GM23338 (cell line): ENCODE measurements at regions not wholly inside any gene's neighbourhood (a gene's known extent, or its start where the extent isn't known, plus 50 kb on each side); places are given as distances from the start of the nearest gene placed in this dataset.

Experiments
- ATAC-seq: fragments of 200-7000 bp; cut with Tn5 transposase; 3 replicates; pipeline ENCODE4 v1.9.1; 2020
- DNase-seq: peaks from one replicate; pipeline ENCODE4 v3.0.0-alpha.2; 2015; ENCODE audit warnings: low spot score
- H2AFZ ChIP-seq: fragments of 200-600 bp; sonication (generic); 2 replicates; pipeline ENCODE4 v1.8.0; 2016; ENCODE audit warnings: antibody characterized with exemption, mild to moderate bottlenecking, moderate library complexity
- H3F3A ChIP-seq: fragments of 200-600 bp; sonication (generic); replicated peaks from 2 replicates; pipeline ENCODE4 v1.8.0; 2017; ENCODE audit warnings: antibody characterized with exemption, mixed run types, low read depth
- H3K27ac ChIP-seq: fragments of 200-600 bp; sonication (generic); 2 replicates; pipeline ENCODE4 v1.6.1; 2016; ENCODE audit warnings: low read depth
- H3K27me3 ChIP-seq: fragments of 200-600 bp; sonication (generic); 2 replicates; pipeline ENCODE4 v1.8.0; 2016; ENCODE audit warnings: mild to moderate bottlenecking, mixed run types, moderate library complexity; ENCODE audit not compliant: insufficient read depth
- H3K36me3 ChIP-seq: fragments of 200-600 bp; sonication (generic); 2 replicates; pipeline ENCODE4 v1.8.0; 2016; ENCODE audit warnings: mild to moderate bottlenecking; ENCODE audit not compliant: insufficient read depth
- H3K4me1 ChIP-seq: fragments of 200-600 bp; sonication (generic); 2 replicates; pipeline ENCODE4 v1.8.0; 2016; ENCODE audit warnings: mild to moderate bottlenecking, moderate library complexity; ENCODE audit not compliant: insufficient read depth
- H3K4me2 ChIP-seq: fragments of 200-600 bp; sonication (generic); 2 replicates; pipeline ENCODE4 v1.7.1; 2017; ENCODE audit warnings: mixed run types
- H3K4me3 ChIP-seq: fragments of 200-600 bp; sonication (generic); 2 replicates; pipeline ENCODE4 v1.6.1; 2016; ENCODE audit warnings: mixed run types
- H3K79me2 ChIP-seq: fragments of 200-600 bp; sonication (generic); replicated peaks from 2 replicates; pipeline ENCODE4 v1.8.0; 2017; ENCODE audit warnings: mild to moderate bottlenecking; ENCODE audit not compliant: insufficient read depth
- H3K9me2 ChIP-seq: fragments of 200-600 bp; sonication (generic); 2 replicates; pipeline ENCODE4 v1.8.0; 2017; ENCODE audit not compliant: insufficient read depth
- H4K20me1 ChIP-seq: fragments of 200-600 bp; sonication (generic); replicated peaks from 2 replicates; pipeline ENCODE4 v1.8.0; 2017; ENCODE audit warnings: mild to moderate bottlenecking; ENCODE audit not compliant: insufficient read depth
- H3K27ac Mint-ChIP-seq: 2 replicates; pipeline ENCODE4 v1.8.0; 2020; ENCODE audit warnings: inconsistent platforms, mild to moderate bottlenecking, moderate library complexity, mixed read lengths
- H3K27me3 Mint-ChIP-seq: 3 replicates; pipeline ENCODE4 v1.8.0; 2022; ENCODE audit warnings: low read depth, mild to moderate bottlenecking, moderate library complexity, mixed read lengths, inconsistent platforms; ENCODE audit not compliant: insufficient read depth, poor library complexity
- H3K36me3 Mint-ChIP-seq: 3 replicates; pipeline ENCODE4 v1.8.0; 2021; ENCODE audit warnings: low read depth, mild to moderate bottlenecking, inconsistent platforms, moderate library complexity, mixed read lengths
- H3K4me1 Mint-ChIP-seq: 3 replicates; pipeline ENCODE4 v1.8.0; 2020; ENCODE audit warnings: mild to moderate bottlenecking, inconsistent platforms, mixed read lengths
- H3K4me3 Mint-ChIP-seq: 3 replicates; pipeline ENCODE4 v1.8.0; 2021; ENCODE audit warnings: moderate library complexity, mild to moderate bottlenecking, inconsistent platforms, mixed read lengths
- H3K9me3 Mint-ChIP-seq: 3 replicates; pipeline ENCODE4 v1.8.0; 2020; ENCODE audit warnings: moderate library complexity, mild to moderate bottlenecking, inconsistent platforms, mixed read lengths
- ETS1 ChIP-seq: IDR thresholded peaks from 2 replicates; pipeline ENCODE4 v1.6.1; 2016; ENCODE audit warnings: antibody characterized with exemption
- EZH2phosphoT487 ChIP-seq: fragments of 200-600 bp; sonication (generic); IDR thresholded peaks from one replicate; pipeline ENCODE4 v1.8.1; 2018; ENCODE audit warnings: antibody characterized with exemption; ENCODE audit not compliant: unreplicated experiment
- NANOG ChIP-seq: IDR thresholded peaks from 2 replicates; pipeline ENCODE4 v1.6.1; 2016; ENCODE audit warnings: antibody characterized with exemption, borderline replicate concordance
- STAT1 ChIP-seq: IDR thresholded peaks from one replicate; pipeline ENCODE4 v1.6.1; 2016; ENCODE audit warnings: antibody characterized with exemption; ENCODE audit not compliant: unreplicated experiment
- ZNF331 ChIP-seq: fragments of 250-450 bp; sonication (Bioruptor Pico); IDR thresholded peaks from 2 replicates; pipeline ENCODE4 v1.5.0; 2020; ENCODE audit warnings: low read depth, mild to moderate bottlenecking, moderate library complexity
- ZNF462 ChIP-seq: fragments of 250-450 bp; sonication (Bioruptor Pico); IDR thresholded peaks from 2 replicates; pipeline ENCODE4 v1.5.0; 2020; ENCODE audit warnings: mild to moderate bottlenecking, moderate library complexity

DNA sequence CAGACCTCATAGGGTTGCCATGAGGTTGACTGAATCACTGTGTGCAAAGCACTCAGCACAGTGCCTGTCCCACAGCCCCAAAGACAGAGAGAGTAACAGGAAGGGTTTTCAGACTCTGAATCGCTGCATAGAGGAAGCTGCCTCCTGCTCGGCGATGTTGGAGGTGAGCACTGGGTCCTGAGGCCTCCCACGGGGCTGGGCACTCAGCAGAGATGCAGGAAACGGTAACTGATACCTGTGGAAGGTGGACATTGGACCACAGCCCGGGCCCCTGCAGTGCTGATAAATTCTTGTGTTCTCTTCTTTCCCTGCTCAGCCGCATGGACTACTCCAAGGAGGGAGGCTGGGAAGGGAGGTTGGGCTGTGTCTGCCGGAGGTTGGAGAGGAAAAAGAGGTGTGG is 389.7 kb downstream of the PTPRU start (continued):
- TF ChIP-seq ZNF462 (CRISPR knock-in tag) (no peak), EZH2phosphoT487 (no peak)

GRCh38 chr1:29625084-29625420 is 388.7 kb downstream of the PTPRU start:
- Histone ChIP-seq H2AFZ (no peak overlapping the region), H3K36me3 (no peaks in the 10 kb centered on the region), H3K4me2 (no peak overlapping the region), H3K4me3 (no peak overlapping the region), H4K20me1 (no peaks in the 10 kb centered on the region), H3F3A (no peaks in the 10 kb centered on the region), H3K4me1 (no peaks in the 10 kb centered on the region), H3K27ac (no peak overlapping the region), H3K9me2 (peaks cover 4% of the 10 kb centered on the region; the same call in 1 of the 2 replicates), H3K79me2 (no peaks in the 10 kb centered on the region), H3K27me3 (no peaks in the 10 kb centered on the region)
- peaks cover 6% of the 10 kb centered on the region for H3K27me3 Mint-ChIP-seq
- no peak overlapping the region for H3K27ac Mint-ChIP-seq
- H3K4me1 Mint-ChIP-seq = no peaks in the 10 kb centered on the region
- H3K9me3 Mint-ChIP-seq = no peaks in the 10 kb centered on the region; the same call in 2 of the 3 replicates
- no peak for ATAC-seq
- no peak for DNase-seq
- H3K4me3 Mint-ChIP-seq = no peak overlapping the region
- H3K36me3 Mint-ChIP-seq = no peaks in the 10 kb centered on the region
- TF ChIP-seq STAT1 = no peak
- no peak for TF ChIP-seq ZNF462 (CRISPR knock-in tag)
- TF ChIP-seq NANOG = no peak
- no peak for TF ChIP-seq EZH2phosphoT487
- no peak for TF ChIP-seq ETS1
- TF ChIP-seq ZNF331 = no peak
